WTC11 (cell line): ENCODE measurements at regions not wholly inside any gene's neighbourhood (a gene's known extent, or its start where the extent isn't known, plus 50 kb on each side); places are given as distances from the start of the nearest gene placed in this dataset.
A peak's percentile ranks its signal among the peaks of the same experiment; 100 is the strongest.

Experiments
- ATAC-seq: fragments of 200-7000 bp; cut with Tn5 transposase; 2 replicates; pipeline ENCODE4 v1.10.0; 2021; ENCODE audit warnings: mild to moderate bottlenecking, moderate library complexity
- CTCF ChIA-PET: fragments of 300-600 bp; sonication (Branson Sonifier 250); formaldehyde crosslinking; loops from one replicate; lab custom pipeline; 2021; ENCODE audit warnings: antibody characterized with exemption; lab: Charles Lee
- POLR2A ChIA-PET: fragments of 350-600 bp; sonication (Branson Sonifier 250); formaldehyde crosslinking; loops from one replicate; lab custom pipeline; 2021; ENCODE audit warnings: antibody characterized with exemption; lab: Charles Lee
- DNase-seq: peaks from one replicate; pipeline ENCODE4 v3.0.0; 2021; ENCODE audit warnings: low spot score
- H3K27ac Mint-ChIP-seq: 2 replicates; pipeline ENCODE4 v1.8.0; 2021; ENCODE audit warnings: mixed read lengths
- H3K27me3 Mint-ChIP-seq: 2 replicates; pipeline ENCODE4 v1.8.0; 2021; ENCODE audit warnings: low read depth, mild to moderate bottlenecking, moderate library complexity, mixed read lengths
- H3K36me3 Mint-ChIP-seq: 2 replicates; pipeline ENCODE4 v1.8.0; 2021; ENCODE audit warnings: mixed read lengths
- H3K4me1 Mint-ChIP-seq: 2 replicates; pipeline ENCODE4 v1.8.0; 2022; ENCODE audit warnings: mixed read lengths
- H3K4me3 Mint-ChIP-seq: 2 replicates; pipeline ENCODE4 v1.8.0; 2021; ENCODE audit warnings: mild to moderate bottlenecking, moderate library complexity, mixed read lengths
- H3K9me3 Mint-ChIP-seq: 2 replicates; pipeline ENCODE4 v1.8.0; 2021; ENCODE audit warnings: mixed read lengths
- ATF2 ChIP-seq: sonication (generic); formaldehyde crosslinking; IDR thresholded peaks from 2 replicates; pipeline ENCODE4 v1.8.1; 2022; ENCODE audit warnings: low read depth, missing genetic modification reagents, borderline replicate concordance
- ATF3 ChIP-seq: sonication (generic); formaldehyde crosslinking; conservative IDR thresholded peaks from 2 replicates; pipeline ENCODE4 v1.8.1; 2022; ENCODE audit warnings: mild to moderate bottlenecking, missing genetic modification reagents
- CREM ChIP-seq: sonication (generic); formaldehyde crosslinking; IDR thresholded peaks from 2 replicates; pipeline ENCODE4 v1.8.1; 2022; ENCODE audit warnings: mild to moderate bottlenecking, missing genetic modification reagents, moderate library complexity
- EMX1 ChIP-seq: fragments of 250-450 bp; sonication (Bioruptor Pico); IDR thresholded peaks from 2 replicates; pipeline ENCODE4 v1.8.0; 2021; ENCODE audit warnings: mild to moderate bottlenecking
- ERG ChIP-seq: fragments of 250-450 bp; sonication (Bioruptor Pico); IDR thresholded peaks from 2 replicates; pipeline ENCODE4 v1.8.0; 2021; ENCODE audit warnings: mild to moderate bottlenecking
- MXD4 ChIP-seq: fragments of 250-450 bp; sonication (Bioruptor Pico); IDR thresholded peaks from 2 replicates; pipeline ENCODE4 v1.8.0; 2021; ENCODE audit warnings: mild to moderate bottlenecking, moderate library complexity, borderline replicate concordance
- NR3C1 ChIP-seq: sonication (generic); formaldehyde crosslinking; conservative IDR thresholded peaks from 2 replicates; pipeline ENCODE4 v1.8.1; 2023; ENCODE audit warnings: low read depth, mild to moderate bottlenecking, missing genetic modification reagents
- PRRX2 ChIP-seq: fragments of 250-450 bp; sonication (Bioruptor Pico); IDR thresholded peaks from 2 replicates; pipeline ENCODE4 v1.8.0; 2021; ENCODE audit warnings: mild to moderate bottlenecking
- ZNF425 ChIP-seq: fragments of 250-450 bp; sonication (Bioruptor Pico); conservative IDR thresholded peaks from 2 replicates; pipeline ENCODE4 v1.9.0; 2021; ENCODE audit warnings: mild to moderate bottlenecking
- ZNF512 ChIP-seq: sonication (generic); formaldehyde crosslinking; IDR thresholded peaks from 2 replicates; pipeline ENCODE4 v1.8.1; 2022; ENCODE audit warnings: missing genetic modification reagents, borderline replicate concordance
- TF ChIP-seq, protein P1 (sequence below): fragments of 250-450 bp; sonication (Bioruptor Pico); IDR thresholded peaks from 2 replicates; pipeline ENCODE4 v1.9.0; 2021; ENCODE audit warnings: mild to moderate bottlenecking
- TF ChIP-seq, protein P2 (sequence below): fragments of 250-450 bp; sonication (Bioruptor Pico); IDR thresholded peaks from 2 replicates; pipeline ENCODE4 v1.9.0; 2021; ENCODE audit warnings: mild to moderate bottlenecking, borderline replicate concordance

GRCh38 chr18:60826346-60826745, 453.8 kb upstream of the MC4R start:
- no peaks in the 10 kb centered on the region for H3K27me3 Mint-ChIP-seq
- no peaks in the 10 kb centered on the region for H3K4me1 Mint-ChIP-seq
- POLR2A ChIA-PET = no interaction called here
- no peak overlapping the region for H3K4me3 Mint-ChIP-seq
- H3K36me3 Mint-ChIP-seq = no peaks in the 10 kb centered on the region
- DNase-seq (no peak), ATAC-seq (peak; percentile 93)
- TF ChIP-seq CREM (CRISPR knock-in tag) (no peak), EMX1 (no peak), ZNF425 (CRISPR knock-in tag) (no peak), MXD4 (no peak), ATF2 (CRISPR knock-in tag) (no peak), PRRX2 (CRISPR knock-in tag) (no peak), ATF3 (no peak), ERG (CRISPR knock-in tag) (no peak), ZNF512 (CRISPR knock-in tag) (no peak), NR3C1 (CRISPR knock-in tag) (no peak)
- TF ChIP-seq, protein P1, sequence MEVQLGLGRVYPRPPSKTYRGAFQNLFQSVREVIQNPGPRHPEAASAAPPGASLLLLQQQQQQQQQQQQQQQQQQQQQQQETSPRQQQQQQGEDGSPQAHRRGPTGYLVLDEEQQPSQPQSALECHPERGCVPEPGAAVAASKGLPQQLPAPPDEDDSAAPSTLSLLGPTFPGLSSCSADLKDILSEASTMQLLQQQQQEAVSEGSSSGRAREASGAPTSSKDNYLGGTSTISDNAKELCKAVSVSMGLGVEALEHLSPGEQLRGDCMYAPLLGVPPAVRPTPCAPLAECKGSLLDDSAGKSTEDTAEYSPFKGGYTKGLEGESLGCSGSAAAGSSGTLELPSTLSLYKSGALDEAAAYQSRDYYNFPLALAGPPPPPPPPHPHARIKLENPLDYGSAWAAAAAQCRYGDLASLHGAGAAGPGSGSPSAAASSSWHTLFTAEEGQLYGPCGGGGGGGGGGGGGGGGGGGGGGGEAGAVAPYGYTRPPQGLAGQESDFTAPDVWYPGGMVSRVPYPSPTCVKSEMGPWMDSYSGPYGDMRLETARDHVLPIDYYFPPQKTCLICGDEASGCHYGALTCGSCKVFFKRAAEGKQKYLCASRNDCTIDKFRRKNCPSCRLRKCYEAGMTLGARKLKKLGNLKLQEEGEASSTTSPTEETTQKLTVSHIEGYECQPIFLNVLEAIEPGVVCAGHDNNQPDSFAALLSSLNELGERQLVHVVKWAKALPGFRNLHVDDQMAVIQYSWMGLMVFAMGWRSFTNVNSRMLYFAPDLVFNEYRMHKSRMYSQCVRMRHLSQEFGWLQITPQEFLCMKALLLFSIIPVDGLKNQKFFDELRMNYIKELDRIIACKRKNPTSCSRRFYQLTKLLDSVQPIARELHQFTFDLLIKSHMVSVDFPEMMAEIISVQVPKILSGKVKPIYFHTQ = no peak
- TF ChIP-seq, protein P2, sequence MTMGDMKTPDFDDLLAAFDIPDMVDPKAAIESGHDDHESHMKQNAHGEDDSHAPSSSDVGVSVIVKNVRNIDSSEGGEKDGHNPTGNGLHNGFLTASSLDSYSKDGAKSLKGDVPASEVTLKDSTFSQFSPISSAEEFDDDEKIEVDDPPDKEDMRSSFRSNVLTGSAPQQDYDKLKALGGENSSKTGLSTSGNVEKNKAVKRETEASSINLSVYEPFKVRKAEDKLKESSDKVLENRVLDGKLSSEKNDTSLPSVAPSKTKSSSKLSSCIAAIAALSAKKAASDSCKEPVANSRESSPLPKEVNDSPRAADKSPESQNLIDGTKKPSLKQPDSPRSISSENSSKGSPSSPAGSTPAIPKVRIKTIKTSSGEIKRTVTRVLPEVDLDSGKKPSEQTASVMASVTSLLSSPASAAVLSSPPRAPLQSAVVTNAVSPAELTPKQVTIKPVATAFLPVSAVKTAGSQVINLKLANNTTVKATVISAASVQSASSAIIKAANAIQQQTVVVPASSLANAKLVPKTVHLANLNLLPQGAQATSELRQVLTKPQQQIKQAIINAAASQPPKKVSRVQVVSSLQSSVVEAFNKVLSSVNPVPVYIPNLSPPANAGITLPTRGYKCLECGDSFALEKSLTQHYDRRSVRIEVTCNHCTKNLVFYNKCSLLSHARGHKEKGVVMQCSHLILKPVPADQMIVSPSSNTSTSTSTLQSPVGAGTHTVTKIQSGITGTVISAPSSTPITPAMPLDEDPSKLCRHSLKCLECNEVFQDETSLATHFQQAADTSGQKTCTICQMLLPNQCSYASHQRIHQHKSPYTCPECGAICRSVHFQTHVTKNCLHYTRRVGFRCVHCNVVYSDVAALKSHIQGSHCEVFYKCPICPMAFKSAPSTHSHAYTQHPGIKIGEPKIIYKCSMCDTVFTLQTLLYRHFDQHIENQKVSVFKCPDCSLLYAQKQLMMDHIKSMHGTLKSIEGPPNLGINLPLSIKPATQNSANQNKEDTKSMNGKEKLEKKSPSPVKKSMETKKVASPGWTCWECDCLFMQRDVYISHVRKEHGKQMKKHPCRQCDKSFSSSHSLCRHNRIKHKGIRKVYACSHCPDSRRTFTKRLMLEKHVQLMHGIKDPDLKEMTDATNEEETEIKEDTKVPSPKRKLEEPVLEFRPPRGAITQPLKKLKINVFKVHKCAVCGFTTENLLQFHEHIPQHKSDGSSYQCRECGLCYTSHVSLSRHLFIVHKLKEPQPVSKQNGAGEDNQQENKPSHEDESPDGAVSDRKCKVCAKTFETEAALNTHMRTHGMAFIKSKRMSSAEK (CRISPR knock-in tag) = no peak
- no peaks in the 10 kb centered on the region for H3K9me3 Mint-ChIP-seq
- CTCF ChIA-PET = interaction anchor here (0.5 to 1.4 kb wide), 7 partner anchors 14 to 1536 kb away, joined by 3 to 23 read pairs (median 3); no protein-coding TSS in a partner anchor
- no peak overlapping the region for H3K27ac Mint-ChIP-seq
